Fibroblast of villous mesenchyme (primary cell): ENCODE measurements at regions not wholly inside any gene's neighbourhood (a gene's known extent, or its start where the extent isn't known, plus 50 kb on each side); places are given as distances from the start of the nearest gene placed in this dataset.
"Not testable (repeated sequence)": the region's sequence is repeated elsewhere in the genome, so short reads cannot be mapped to it uniquely, and the experiment has no call there.

Experiments used
- DNase-seq: peaks from one replicate; pipeline ENCODE4 v3.0.0-alpha.2; 2010; ENCODE audit warnings: low read depth
- H3K4me3 ChIP-seq: 2 replicates; pipeline ENCODE4 v1.5.1; 2011; ENCODE audit warnings: low read depth, mild to moderate bottlenecking, low read length
- CTCF ChIP-seq: IDR thresholded peaks from 2 replicates; pipeline ENCODE4 v1.5.1; 2012; ENCODE audit warnings: low read depth, mild to moderate bottlenecking, low read length; ENCODE audit not compliant: insufficient read depth

DNA sequence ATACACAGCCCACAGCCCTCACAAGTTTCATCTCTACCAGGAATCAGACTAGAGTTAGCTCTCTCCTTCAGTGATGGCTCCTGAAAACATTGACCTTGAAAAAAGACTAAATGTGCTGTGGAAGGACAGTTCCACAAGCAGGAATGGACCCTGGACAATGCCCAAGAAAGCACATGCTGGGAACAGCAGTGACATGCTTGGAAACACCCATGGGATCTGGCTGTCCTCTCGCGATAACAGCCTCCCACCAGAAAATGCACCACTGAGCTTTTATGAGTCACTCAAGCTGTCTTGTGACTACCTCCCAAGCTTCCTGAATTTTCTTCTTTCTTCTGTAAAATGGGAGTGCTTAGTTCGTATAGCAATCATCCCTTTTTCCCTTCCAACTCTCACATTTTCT is 269.2 kb downstream of the LRATD1 start:
- no peak for DNase-seq
- no peak for TF ChIP-seq CTCF
- H3K4me3 ChIP-seq: no peak overlapping the region

GRCh38 chr2:14902953-14903352 is 270.4 kb downstream of the LRATD1 start:
- TF ChIP-seq CTCF: no peak
- no peak for DNase-seq
- H3K4me3 ChIP-seq: no peak overlapping the region

- no peak for DNase-seq
- no peak for TF ChIP-seq CTCF
- H3K4me3 ChIP-seq: no peak overlapping the region
Measured at GRCh38 chr2:14903709-14904374, 271.3 kb downstream of the LRATD1 start.

- H3K4me3 ChIP-seq, DNase-seq: not testable (repeated sequence)
Measured at GRCh38 chr2:14904378-14904777, 271.9 kb downstream of the LRATD1 start.

GRCh38 chr2:14905571-14905970 is 273.1 kb downstream of the LRATD1 start:
- no peak for TF ChIP-seq CTCF
- H3K4me3 ChIP-seq: no peak overlapping the region
- DNase-seq: no peak

DNA sequence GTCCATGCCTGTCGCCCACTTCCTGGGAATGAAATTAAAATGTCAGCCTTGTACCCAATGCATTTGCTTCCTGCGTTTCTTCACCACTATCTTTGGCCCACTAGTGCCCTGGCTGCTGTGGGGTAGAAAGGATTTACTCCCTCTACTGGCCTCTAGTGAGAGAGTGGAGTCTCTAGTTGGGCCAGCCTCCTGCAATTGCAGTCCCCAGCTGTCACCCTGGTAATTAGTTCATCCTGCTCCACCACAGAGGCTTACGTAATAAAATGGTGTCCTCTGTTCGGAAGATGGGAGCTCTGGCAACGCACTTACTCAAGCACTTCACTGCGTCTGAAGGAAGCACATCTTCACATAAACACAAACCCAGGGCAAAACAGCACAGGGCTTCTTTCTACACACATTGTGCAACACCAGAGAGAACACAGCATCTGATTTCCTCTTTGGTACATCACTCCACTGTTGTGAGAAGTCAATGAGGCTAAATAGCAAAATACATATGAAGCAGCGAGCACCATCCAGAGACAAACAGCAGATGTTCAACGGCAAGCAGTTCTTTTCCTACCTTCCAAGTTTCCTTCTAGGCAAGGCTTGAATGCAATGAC is 274.6 kb downstream of the LRATD1 start:
- H3K4me3 ChIP-seq: no peak overlapping the region
- TF ChIP-seq CTCF: no peak
- DNase-seq: no peak

- H3K4me3 ChIP-seq: no peak overlapping the region
- no peak for TF ChIP-seq CTCF
- DNase-seq: no peak
Measured at GRCh38 chr2:14909795-14910194, 277.3 kb downstream of the LRATD1 start.
